BLaER1 treated with 17β-estradiol and CSF1 and Interleukin-3, amounts not matched to agents 10 nM and 100 nM (cell line): ENCODE measurements at regions not wholly inside any gene's neighbourhood (a gene's known extent, or its start where the extent isn't known, plus 50 kb on each side); places are given as distances from the start of the nearest gene placed in this dataset.

Experiments used
- H3K27ac ChIP-seq, 11 experiments: shearing (Covaris generic); formaldehyde crosslinking; 2 replicates each; pipeline ENCODE4 v1.8.1; 2022
- H3K27me3 ChIP-seq, 11 experiments: shearing (Covaris generic); formaldehyde crosslinking; 2 replicates each; pipeline ENCODE4 v1.8.1; 2022
- H3K36me3 ChIP-seq, 11 experiments: shearing (Covaris generic); formaldehyde crosslinking; 2 replicates each; pipeline ENCODE4 v1.8.1; 2022
- H3K4me1 ChIP-seq, 10 experiments: shearing (Covaris generic); formaldehyde crosslinking; 2 replicates each; pipeline ENCODE4 v1.8.1; 2022
- H3K4me2 ChIP-seq, 11 experiments: shearing (Covaris generic); formaldehyde crosslinking; 2 replicates each; pipeline ENCODE4 v1.8.1; 2022
- H3K4me3 ChIP-seq, 10 experiments: shearing (Covaris generic); formaldehyde crosslinking; 2 replicates each; pipeline ENCODE4 v1.8.1; 2022
- H3K9ac ChIP-seq, 11 experiments: shearing (Covaris generic); formaldehyde crosslinking; 2 replicates each; pipeline ENCODE4 v1.8.1; 2022
- H3K9me3 ChIP-seq, 11 experiments: shearing (Covaris generic); formaldehyde crosslinking; replicated peaks in 1 of 11; 2 replicates each; pipeline ENCODE4 v1.8.1; 2022
- H4K20me1 ChIP-seq, 11 experiments: shearing (Covaris generic); formaldehyde crosslinking; 2 replicates each; pipeline ENCODE4 v1.8.1; 2022
- Cebpa-rat ChIP-seq, 11 experiments: shearing (Covaris generic); IDR thresholded peaks; 2 replicates each; pipeline ENCODE4 v1.8.1; 2022

DNA sequence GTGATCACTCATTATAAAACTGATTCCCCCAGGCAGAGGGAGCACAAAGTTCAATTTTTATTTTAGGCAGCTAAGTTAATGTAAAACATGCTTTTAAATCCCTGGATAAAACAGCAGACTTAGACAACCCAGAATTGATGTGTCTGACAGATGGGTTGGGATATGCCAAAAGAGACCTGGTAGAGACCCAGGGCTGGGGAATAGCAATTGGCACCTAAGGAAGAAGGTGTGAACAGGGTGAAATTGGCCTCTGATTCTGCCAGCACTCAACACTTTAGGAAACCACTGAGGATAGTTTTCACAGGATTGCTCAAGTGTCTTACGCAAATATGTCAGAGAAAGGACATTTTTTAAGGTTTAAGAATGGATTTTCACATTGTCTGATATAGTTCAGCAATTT lies 938.2 kb upstream of the CDH8 start:
- H3K4me1 ChIP-seq = no peaks in the 10 kb centered on the region
- H3K9me3 ChIP-seq = no peaks in the 10 kb centered on the region
- no peak for TF ChIP-seq Cebpa-rat (IDR thresholded peaks at IDR 0.05)
- H3K9ac ChIP-seq = no peak overlapping the region
- no peak overlapping the region for H3K27ac ChIP-seq
- no peaks in the 10 kb centered on the region for H3K36me3 ChIP-seq
- no peak overlapping the region for H3K4me3 ChIP-seq
- no peaks in the 10 kb centered on the region for H3K27me3 ChIP-seq
- no peaks in the 10 kb centered on the region for H4K20me1 ChIP-seq
- no peak overlapping the region for H3K4me2 ChIP-seq

DNA sequence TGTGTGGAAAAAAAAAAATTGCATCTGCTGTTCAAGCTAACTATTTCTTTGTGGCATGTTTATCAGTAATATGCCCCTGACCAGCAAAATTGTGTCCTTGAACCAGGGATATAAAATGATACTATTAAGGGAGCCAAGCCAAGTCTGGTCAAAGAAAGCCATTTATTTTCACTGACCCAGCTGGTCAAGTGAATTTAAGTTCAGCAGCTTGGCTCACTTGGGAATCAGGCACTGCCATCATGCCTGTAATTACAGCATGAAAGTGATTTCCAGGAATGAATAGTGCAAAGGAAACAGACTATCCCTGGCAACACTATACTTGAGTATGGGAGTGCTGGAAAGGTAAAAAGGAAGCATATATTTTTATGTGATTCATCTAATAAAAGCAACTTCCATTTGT lies 934.6 kb upstream of the CDH8 start:
- Histone ChIP-seq H3K9ac (no peak overlapping the region), H3K36me3 (no peaks in the 10 kb centered on the region), H4K20me1 (no peaks in the 10 kb centered on the region), H3K27me3 (no peaks in the 10 kb centered on the region), H3K27ac (no peak overlapping the region), H3K4me3 (no peak overlapping the region), H3K4me2 (no peak overlapping the region), H3K9me3 (peaks cover 0 to 3% (median 1%) of the 10 kb centered on the region in 11 experiments; a peak in 6 of 22 replicates), H3K4me1 (no peaks in the 10 kb centered on the region)
- no peak for TF ChIP-seq Cebpa-rat (IDR thresholded peaks at IDR 0.05)

DNA sequence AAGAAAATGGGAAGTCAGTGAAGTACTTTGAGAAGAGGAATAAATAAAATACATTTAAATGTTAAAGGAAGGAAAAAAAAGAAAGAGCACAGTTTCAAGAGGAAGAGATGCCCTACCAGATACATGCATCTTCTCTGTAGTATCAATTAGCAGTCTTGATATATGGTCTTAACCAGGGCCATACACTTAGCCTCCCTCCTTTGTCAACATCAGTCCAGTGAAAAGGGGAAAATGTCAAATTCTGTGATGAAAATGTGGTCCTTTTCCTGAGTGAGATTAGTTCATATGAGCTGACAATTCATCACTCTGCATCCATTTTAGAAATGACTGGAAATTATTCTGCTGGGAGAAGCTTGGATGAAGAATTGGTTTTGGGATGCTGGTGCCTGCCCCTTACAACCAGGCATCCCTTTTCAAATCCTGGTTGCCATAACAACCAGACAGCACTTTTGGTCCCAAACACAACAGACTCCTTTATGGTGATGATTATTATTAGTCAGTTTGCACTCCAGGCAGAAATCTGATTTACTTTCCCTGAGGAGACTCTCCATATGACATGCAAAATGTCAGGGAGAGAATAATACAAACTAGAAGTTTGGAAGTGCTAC lies 933.6 kb upstream of the CDH8 start:
- Histone ChIP-seq H3K27me3 (no peaks in the 10 kb centered on the region), H3K36me3 (no peaks in the 10 kb centered on the region), H3K27ac (no peak overlapping the region), H4K20me1 (no peaks in the 10 kb centered on the region), H3K4me3 (no peak overlapping the region), H3K9me3 (peaks cover 0 to 10% (median 7%) of the 10 kb centered on the region in 11 experiments; a peak in 10 of 22 replicates), H3K4me2 (no peak overlapping the region), H3K9ac (no peak overlapping the region), H3K4me1 (no peaks in the 10 kb centered on the region)
- TF ChIP-seq Cebpa-rat (IDR thresholded peaks at IDR 0.05) = no peak

DNA sequence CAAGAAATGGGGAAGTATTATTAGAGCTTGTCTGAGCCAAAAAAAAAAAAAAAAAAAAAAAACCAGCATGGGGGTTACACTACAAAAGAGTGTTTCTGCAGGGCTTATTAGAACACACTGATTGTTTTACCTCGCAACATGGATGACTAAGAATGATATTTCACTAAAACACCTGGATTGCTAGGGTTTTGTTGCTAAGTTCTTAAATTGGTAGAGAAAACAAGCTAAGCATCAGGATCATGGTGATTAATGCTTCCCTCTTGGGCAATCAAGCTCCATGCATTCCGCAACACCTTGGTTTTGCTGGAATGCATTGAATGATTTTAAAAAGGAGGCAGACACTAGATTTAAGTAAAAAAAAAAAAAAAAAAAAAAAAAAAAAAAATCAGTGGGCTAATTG lies 931.4 kb upstream of the CDH8 start:
- no peak for TF ChIP-seq Cebpa-rat (IDR thresholded peaks at IDR 0.05)
- peaks cover 0 to 10% (median 7%) of the 10 kb centered on the region in 11 experiments; a peak in 10 of 22 replicates for H3K9me3 ChIP-seq
- no peak overlapping the region for H3K27ac ChIP-seq

DNA sequence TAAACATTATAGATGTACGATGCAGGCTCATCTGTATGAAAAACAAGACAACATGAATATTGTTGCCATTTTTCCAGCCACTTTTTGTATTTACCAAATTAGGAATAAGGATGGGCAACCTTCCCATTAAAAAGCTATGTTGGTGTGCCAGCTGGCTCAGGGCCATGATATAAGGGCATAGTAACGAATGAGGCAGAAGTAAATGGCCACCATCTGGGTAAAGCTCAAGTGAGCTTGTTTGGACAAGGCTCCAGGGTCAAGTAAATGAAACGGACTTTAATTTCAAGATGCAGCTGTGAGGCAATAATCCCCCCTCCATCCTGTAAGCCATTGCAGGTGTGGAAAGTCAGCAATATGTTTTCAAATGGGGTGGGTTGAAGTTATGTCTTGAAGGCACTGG lies 930.9 kb upstream of the CDH8 start:
- H3K9ac ChIP-seq = no peak overlapping the region
- H3K4me2 ChIP-seq = no peak overlapping the region
- no peaks in the 10 kb centered on the region for H4K20me1 ChIP-seq
- H3K27ac ChIP-seq = no peak overlapping the region
- TF ChIP-seq Cebpa-rat (IDR thresholded peaks at IDR 0.05) = no peak
- no peaks in the 10 kb centered on the region for H3K27me3 ChIP-seq
- no peaks in the 10 kb centered on the region for H3K36me3 ChIP-seq
- peaks cover 0 to 10% (median 7%) of the 10 kb centered on the region in 11 experiments; a peak in 10 of 22 replicates for H3K9me3 ChIP-seq
- no peaks in the 10 kb centered on the region for H3K4me1 ChIP-seq
- no peak overlapping the region for H3K4me3 ChIP-seq

More for the DNA sequence above, 931.4 kb upstream of the CDH8 start:
- Histone ChIP-seq H3K4me1 (no peaks in the 10 kb centered on the region), H3K4me2 (no peak overlapping the region), H3K27me3 (no peaks in the 10 kb centered on the region), H3K4me3 (no peak overlapping the region), H3K9ac (no peak overlapping the region), H4K20me1 (no peaks in the 10 kb centered on the region), H3K36me3 (no peaks in the 10 kb centered on the region)

DNA sequence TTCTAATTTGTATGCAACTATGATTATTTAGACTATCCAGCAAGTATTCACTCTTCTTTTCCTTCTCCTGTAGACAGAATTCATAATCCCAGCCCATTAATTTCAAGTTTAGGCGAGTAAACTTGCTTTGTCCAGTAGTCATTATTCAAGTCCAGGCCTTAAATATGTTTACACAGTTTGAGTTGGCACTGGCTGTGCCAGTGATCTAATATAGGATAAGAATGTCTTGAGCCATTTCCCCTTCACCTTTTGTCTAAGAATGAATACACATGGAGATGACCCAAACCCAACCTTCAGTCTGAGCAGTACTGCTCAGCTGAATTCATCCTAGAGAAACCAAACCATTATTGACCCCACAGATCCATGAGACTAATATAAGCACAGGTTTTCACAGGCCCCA lies 930.4 kb upstream of the CDH8 start:
- H3K4me3 ChIP-seq = no peak overlapping the region
- no peak overlapping the region for H3K27ac ChIP-seq
- no peaks in the 10 kb centered on the region for H3K36me3 ChIP-seq
- no peaks in the 10 kb centered on the region for H4K20me1 ChIP-seq
- no peak for TF ChIP-seq Cebpa-rat (IDR thresholded peaks at IDR 0.05)
- no peaks in the 10 kb centered on the region for H3K4me1 ChIP-seq
- peaks cover 0 to 10% (median 7%) of the 10 kb centered on the region in 11 experiments; a peak in 10 of 22 replicates for H3K9me3 ChIP-seq
- H3K4me2 ChIP-seq = no peak overlapping the region
- H3K9ac ChIP-seq = no peak overlapping the region
- H3K27me3 ChIP-seq = no peaks in the 10 kb centered on the region

DNA sequence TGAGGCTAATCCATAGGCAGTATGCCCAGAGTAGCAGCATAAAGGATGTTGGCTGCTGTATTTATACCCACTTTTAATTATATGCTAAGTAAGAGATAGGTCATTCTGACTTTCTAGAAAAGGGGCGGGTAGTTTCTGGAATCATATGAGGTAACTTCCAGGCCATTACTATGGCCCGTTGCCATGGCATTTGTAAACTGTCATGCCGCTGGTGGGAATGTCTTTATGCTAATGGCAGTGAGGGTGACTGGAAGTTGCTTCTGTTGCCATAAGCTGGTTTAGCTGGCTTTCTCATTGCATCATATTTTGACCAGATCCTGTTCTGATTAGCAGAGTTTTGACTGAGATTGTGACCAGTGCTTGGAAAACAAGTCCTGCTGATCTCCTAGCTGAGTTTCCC lies 929.6 kb upstream of the CDH8 start:
- Histone ChIP-seq H3K9ac (no peak overlapping the region), H3K4me3 (no peak overlapping the region), H3K27ac (no peak overlapping the region), H3K4me2 (no peak overlapping the region), H4K20me1 (no peaks in the 10 kb centered on the region), H3K9me3 (peaks cover 0 to 10% (median 7%) of the 10 kb centered on the region in 11 experiments; a peak in 10 of 22 replicates), H3K27me3 (no peaks in the 10 kb centered on the region), H3K36me3 (no peaks in the 10 kb centered on the region), H3K4me1 (no peaks in the 10 kb centered on the region)
- TF ChIP-seq Cebpa-rat (IDR thresholded peaks at IDR 0.05) = no peak

DNA sequence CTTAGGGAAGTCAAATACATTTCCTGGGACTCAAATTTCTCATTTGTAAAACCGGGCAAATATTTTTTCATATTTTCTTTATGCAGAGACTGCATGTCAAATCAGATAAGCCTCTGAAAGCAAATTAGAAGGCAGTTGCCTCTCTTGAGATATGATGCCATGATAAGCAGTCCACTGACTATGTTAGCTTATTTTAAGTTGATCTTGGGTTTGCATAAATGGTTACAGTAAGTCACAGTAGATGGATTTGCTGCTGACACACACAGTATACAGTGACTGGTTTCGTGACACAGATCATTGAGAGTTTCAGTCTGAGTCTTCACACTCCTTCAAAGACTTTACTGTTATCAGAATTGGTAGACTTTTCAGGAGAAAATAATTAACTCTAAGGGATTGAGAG lies 927.6 kb upstream of the CDH8 start:
- Histone ChIP-seq H3K27me3 (no peaks in the 10 kb centered on the region), H3K4me3 (no peak overlapping the region), H3K9ac (no peak overlapping the region), H3K4me2 (no peak overlapping the region), H4K20me1 (no peaks in the 10 kb centered on the region), H3K4me1 (peaks cover 0 to 18% (median 14%) of the 10 kb centered on the region in 10 experiments; a peak in 17 of 20 replicates), H3K9me3 (peaks cover 0 to 10% (median 7%) of the 10 kb centered on the region in 11 experiments; a peak in 10 of 22 replicates), H3K27ac (no peak overlapping the region), H3K36me3 (no peaks in the 10 kb centered on the region)
- no peak for TF ChIP-seq Cebpa-rat (IDR thresholded peaks at IDR 0.05)

DNA sequence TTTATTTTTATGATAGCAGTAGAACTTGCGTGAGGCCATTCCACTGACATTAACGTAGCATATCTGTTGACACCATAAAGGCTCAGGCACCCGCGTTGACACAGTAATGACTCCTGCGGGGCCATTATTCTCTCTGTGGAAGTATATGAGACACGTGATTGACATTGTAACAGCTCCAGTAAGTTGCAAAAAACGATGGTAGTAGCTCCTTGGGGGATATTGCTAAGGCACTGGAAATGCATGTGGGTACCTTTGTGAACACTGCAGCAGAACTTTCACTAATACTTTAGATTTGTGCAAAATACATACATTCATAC lies 918.8 kb upstream of the CDH8 start:
- H4K20me1 ChIP-seq = no peaks in the 10 kb centered on the region
- H3K27ac ChIP-seq = peak overlapping the region in 5 of 11 experiments; percentile 8 to 54 (median 38); a peak in 5 of 22 replicates
- no peaks in the 10 kb centered on the region; a peak in 1 of 22 replicates for H3K36me3 ChIP-seq
- no peak overlapping the region for H3K9ac ChIP-seq
- peaks cover 0 to 23% (median 16%) of the 10 kb centered on the region in 11 experiments; a peak in 15 of 22 replicates for H3K9me3 ChIP-seq
- no peak for TF ChIP-seq Cebpa-rat (IDR thresholded peaks at IDR 0.05)
- peak overlapping the region; percentile 24 to 82 (median 66); a peak in 21 of 22 replicates for H3K4me2 ChIP-seq
- no peaks in the 10 kb centered on the region for H3K27me3 ChIP-seq
- H3K4me3 ChIP-seq = peak overlapping the region in 1 of 10 experiments; percentile 25; a peak in 1 of 20 replicates
- peaks cover 4 to 44% (median 32%) of the 10 kb centered on the region in 10 experiments; a peak in 19 of 20 replicates for H3K4me1 ChIP-seq
